AG04449 (cell line): ENCODE measurements at regions not wholly inside any gene's neighbourhood (a gene's known extent, or its start where the extent isn't known, plus 50 kb on each side); places are given as distances from the start of the nearest gene placed in this dataset.

Source experiments
- CTCF ChIA-PET: fragments of 350-600 bp; formaldehyde crosslinking; extraction: SDS; loops from one replicate; lab custom pipeline; 2021; ENCODE audit warnings: antibody characterized with exemption; lab: Yijun Ruan, JAX
- POLR2A ChIA-PET: fragments of 400-600, 350-600 bp; formaldehyde crosslinking; extraction: SDS; loops from one replicate; lab custom pipeline; 2020; ENCODE audit warnings: antibody characterized with exemption, inconsistent platforms; lab: Yijun Ruan, JAX
- DNase-seq: peaks from one replicate; pipeline ENCODE4 v3.0.0-alpha.2; 2010; ENCODE audit warnings: low read depth, low spot score
- H3K4me3 ChIP-seq: 2 replicates; pipeline ENCODE4 v1.5.1; 2011; ENCODE audit warnings: low read depth, mild to moderate bottlenecking, control low read depth, low read length
- CTCF ChIP-seq: IDR thresholded peaks from one replicate; pipeline ENCODE4 v1.5.1; 2011; ENCODE audit warnings: mild to moderate bottlenecking, moderate library complexity, low read length, control low read depth, inconsistent platforms; ENCODE audit not compliant: insufficient read depth; ENCODE audit errors: missing control alignments

- POLR2A ChIA-PET = no interaction called here
These were observed 123.0 kb upstream of the PUDP start for GRCh38 chrX:7270933-7271332.

GRCh38 chrX:7269991-7270390 lies 122.0 kb upstream of the PUDP start:
- H3K4me3 ChIP-seq = no peak overlapping the region
- no peak for TF ChIP-seq CTCF
- peak; percentile 46 for DNase-seq
- POLR2A ChIA-PET = interaction anchor here (0.8 kb wide), 1 partner anchor 51 kb away, joined by 3 read pairs; no protein-coding TSS in a partner anchor
- CTCF ChIA-PET = no interaction called here

More at GRCh38 chrX:7270933-7271332, 123.0 kb upstream of the PUDP start:
- no peak for TF ChIP-seq CTCF
- CTCF ChIA-PET = no interaction called here
- H3K4me3 ChIP-seq = no peak overlapping the region
- no peak for DNase-seq

- TF ChIP-seq CTCF = no peak
- ChIA-PET CTCF (no interaction called here), POLR2A (interaction anchor here (0.8 kb wide), 1 partner anchor 51 kb away, joined by 3 read pairs; no protein-coding TSS in a partner anchor)
- no peak overlapping the region for H3K4me3 ChIP-seq
- no peak for DNase-seq
These were observed 121.6 kb upstream of the PUDP start for GRCh38 chrX:7269589-7269988.

- no peak for TF ChIP-seq CTCF
- ChIA-PET POLR2A (no interaction called here), CTCF (no interaction called here)
- H3K4me3 ChIP-seq = no peak overlapping the region
- DNase-seq = peak; percentile 45
These were observed 118.3 kb upstream of the PUDP start for GRCh38 chrX:7266288-7266687.

GRCh38 chrX:7264399-7264798 lies 116.4 kb upstream of the PUDP start:
- ChIA-PET POLR2A (no interaction called here), CTCF (no interaction called here)
- H3K4me3 ChIP-seq = no peak overlapping the region
- DNase-seq = no peak
- TF ChIP-seq CTCF = no peak

GRCh38 chrX:7263961-7264360 lies 116.0 kb upstream of the PUDP start:
- TF ChIP-seq CTCF = no peak
- no peak overlapping the region for H3K4me3 ChIP-seq
- ChIA-PET POLR2A (no interaction called here), CTCF (no interaction called here)
- no peak for DNase-seq
